GM12878 (cell line): ENCODE measurements at regions not wholly inside any gene's neighbourhood (a gene's known extent, or its start where the extent isn't known, plus 50 kb on each side); places are given as distances from the start of the nearest gene placed in this dataset.

Source experiments
- CTCF ChIP-seq, 3 experiments: IDR thresholded peaks in 2 of 3; conservative IDR thresholded peaks in 1 of 3; 2 replicates each; pipeline ENCODE4 v1.5.1; 2011; ENCODE audit warnings: low read depth in 3 of 3, low read length in 3 of 3, mild to moderate bottlenecking in 3 of 3, control low read depth in 2 of 3, moderate library complexity in 2 of 3, inconsistent platforms in 1 of 3, mixed read lengths in 1 of 3; ENCODE audit not compliant: control insufficient read depth in 2 of 3, insufficient read depth in 1 of 3; ENCODE audit errors: extremely low read depth in 1 of 3
- IKZF1 ChIP-seq: fragments of 450-650 bp; conservative IDR thresholded peaks from 2 replicates; pipeline ENCODE4 v1.6.1; 2017; ENCODE audit warnings: antibody characterized with exemption, mild to moderate bottlenecking
- MYC ChIP-seq: IDR thresholded peaks from 2 replicates; pipeline ENCODE4 v1.6.1; 2011; ENCODE audit warnings: mild to moderate bottlenecking, low read length, moderate library complexity, inconsistent platforms; ENCODE audit not compliant: insufficient read depth, insufficient replicate concordance, insufficient read length, severe bottlenecking
- POLR2A ChIP-seq: IDR thresholded peaks from 2 replicates; pipeline ENCODE4 v1.6.1; 2011; ENCODE audit warnings: low read depth, mild to moderate bottlenecking, low read length
- TAF1 ChIP-seq: IDR thresholded peaks from 2 replicates; pipeline ENCODE4 v1.6.1; 2011; ENCODE audit warnings: mild to moderate bottlenecking, low read depth, low read length, borderline replicate concordance

DNA sequence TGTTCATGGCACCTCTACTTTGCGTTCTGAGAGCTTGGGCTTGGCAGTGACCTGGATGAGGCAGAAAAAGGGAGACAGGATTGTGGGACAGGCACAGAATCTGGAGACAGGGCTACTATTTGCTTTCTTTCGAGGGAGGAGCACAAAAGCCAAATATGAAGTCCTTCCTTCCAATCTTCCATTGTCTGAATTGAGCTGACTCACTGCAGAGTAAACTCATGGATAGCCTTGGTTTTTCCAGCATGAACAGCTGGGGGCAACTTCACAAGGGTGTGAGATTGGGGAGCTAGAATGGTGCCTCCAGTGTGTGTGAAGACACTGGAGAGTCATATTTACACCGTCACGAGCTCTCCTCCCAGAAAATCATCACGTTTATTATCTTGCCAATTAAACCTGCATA lies 55.6 kb upstream of the NRP1 start:
- TF ChIP-seq POLR2A (no peak), TAF1 (no peak), CTCF (IDR thresholded peaks at IDR 0.05 in 2 of 3, conservative IDR thresholded peaks at IDR 0.05 in 1 of 3; ENCODE audit: control insufficient read depth in 2 of 3, extremely low read depth in 1 of 3, insufficient read depth in 1 of 3, low read depth in 3 of 3, low read length in 3 of 3) (no peak), IKZF1 (no peak), MYC (no peak)
